ENCODE measurements at regions not wholly inside any gene's neighbourhood (a gene's known extent, or its start where the extent isn't known, plus 50 kb on each side); places are given as distances from the start of the nearest gene placed in this dataset.

DNA sequence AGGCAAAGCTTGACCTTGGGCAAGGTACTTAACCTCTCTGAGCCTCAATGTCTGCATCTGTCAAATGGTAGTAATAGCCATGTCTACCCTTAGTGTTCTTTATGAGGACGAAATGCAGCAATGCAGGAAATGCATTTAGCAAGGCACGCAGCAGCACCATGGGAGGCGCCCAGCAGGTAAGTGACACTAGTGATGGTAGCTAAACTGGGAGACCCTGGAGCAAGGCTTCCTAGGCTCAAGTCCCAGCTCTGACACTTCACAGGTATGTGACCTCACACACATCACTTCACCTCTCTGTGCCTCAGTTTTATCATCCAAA lies 289.0 kb downstream of the RRAGC start:
- no peaks in the 10 kb centered on the region for H3K36me3 ChIP-seq (ENCODE audit: control insufficient read depth, insufficient read depth, low read length)
- TF ChIP-seq, protein P1, sequence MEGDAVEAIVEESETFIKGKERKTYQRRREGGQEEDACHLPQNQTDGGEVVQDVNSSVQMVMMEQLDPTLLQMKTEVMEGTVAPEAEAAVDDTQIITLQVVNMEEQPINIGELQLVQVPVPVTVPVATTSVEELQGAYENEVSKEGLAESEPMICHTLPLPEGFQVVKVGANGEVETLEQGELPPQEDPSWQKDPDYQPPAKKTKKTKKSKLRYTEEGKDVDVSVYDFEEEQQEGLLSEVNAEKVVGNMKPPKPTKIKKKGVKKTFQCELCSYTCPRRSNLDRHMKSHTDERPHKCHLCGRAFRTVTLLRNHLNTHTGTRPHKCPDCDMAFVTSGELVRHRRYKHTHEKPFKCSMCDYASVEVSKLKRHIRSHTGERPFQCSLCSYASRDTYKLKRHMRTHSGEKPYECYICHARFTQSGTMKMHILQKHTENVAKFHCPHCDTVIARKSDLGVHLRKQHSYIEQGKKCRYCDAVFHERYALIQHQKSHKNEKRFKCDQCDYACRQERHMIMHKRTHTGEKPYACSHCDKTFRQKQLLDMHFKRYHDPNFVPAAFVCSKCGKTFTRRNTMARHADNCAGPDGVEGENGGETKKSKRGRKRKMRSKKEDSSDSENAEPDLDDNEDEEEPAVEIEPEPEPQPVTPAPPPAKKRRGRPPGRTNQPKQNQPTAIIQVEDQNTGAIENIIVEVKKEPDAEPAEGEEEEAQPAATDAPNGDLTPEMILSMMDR (IDR thresholded peaks at IDR 0.05; ENCODE audit: insufficient read depth, low read length, severe bottlenecking), result no peak
- FAIRE-seq (no peak), DNase-seq (ENCODE audit: low read depth) (no peak)
- H3K4me3 ChIP-seq (ENCODE audit: low read depth, low read length), result no peak overlapping the region
- H3K27me3 ChIP-seq (ENCODE audit: control insufficient read depth, insufficient read depth, low read length), result peaks cover 2% of the 10 kb centered on the region

DNA sequence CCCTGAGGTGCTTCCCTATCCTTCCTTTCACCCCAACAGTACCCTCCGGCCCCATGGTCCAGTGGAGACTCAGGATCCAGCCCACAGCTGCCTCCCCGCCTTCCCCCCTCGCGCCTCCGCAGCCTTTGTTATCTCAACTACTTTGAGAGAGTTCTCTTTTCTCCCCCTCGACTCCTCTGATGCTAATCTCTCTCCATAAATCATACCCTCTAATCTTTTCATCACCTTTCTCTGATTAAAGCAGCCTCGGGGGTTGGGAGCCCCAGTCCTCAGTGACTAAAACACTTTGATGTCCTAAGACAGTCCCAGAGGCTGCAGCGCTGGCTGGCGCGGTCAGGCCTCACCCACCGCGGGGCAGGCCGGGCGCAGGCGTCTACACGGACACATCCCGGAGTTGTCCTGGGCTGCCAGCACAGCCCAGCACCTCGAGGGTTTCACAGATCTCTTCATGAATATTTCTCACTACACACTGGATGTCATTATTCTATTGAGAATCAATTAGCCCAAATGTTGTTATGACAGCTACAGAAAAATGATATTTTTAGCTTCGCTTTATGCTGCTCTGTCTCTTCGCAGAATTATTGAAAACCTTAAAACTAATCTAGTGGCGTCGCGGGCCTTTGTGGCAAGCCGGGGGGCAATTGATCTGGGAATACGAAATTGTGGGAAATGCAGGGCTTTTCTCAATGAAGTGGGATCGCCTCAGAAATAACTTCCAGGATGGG lies 289.5 kb downstream of the RRAGC start:
- H3K27me3 ChIP-seq (ENCODE audit: control insufficient read depth, insufficient read depth, low read length), result peaks cover 2% of the 10 kb centered on the region
- FAIRE-seq (no peak), DNase-seq (ENCODE audit: low read depth) (no peak)
- no peak overlapping the region for H3K4me3 ChIP-seq (ENCODE audit: low read depth, low read length)
- H3K36me3 ChIP-seq (ENCODE audit: control insufficient read depth, insufficient read depth, low read length), result no peaks in the 10 kb centered on the region
- TF ChIP-seq, protein P1 (IDR thresholded peaks at IDR 0.05; ENCODE audit: insufficient read depth, low read length, severe bottlenecking), result no peak

DNA sequence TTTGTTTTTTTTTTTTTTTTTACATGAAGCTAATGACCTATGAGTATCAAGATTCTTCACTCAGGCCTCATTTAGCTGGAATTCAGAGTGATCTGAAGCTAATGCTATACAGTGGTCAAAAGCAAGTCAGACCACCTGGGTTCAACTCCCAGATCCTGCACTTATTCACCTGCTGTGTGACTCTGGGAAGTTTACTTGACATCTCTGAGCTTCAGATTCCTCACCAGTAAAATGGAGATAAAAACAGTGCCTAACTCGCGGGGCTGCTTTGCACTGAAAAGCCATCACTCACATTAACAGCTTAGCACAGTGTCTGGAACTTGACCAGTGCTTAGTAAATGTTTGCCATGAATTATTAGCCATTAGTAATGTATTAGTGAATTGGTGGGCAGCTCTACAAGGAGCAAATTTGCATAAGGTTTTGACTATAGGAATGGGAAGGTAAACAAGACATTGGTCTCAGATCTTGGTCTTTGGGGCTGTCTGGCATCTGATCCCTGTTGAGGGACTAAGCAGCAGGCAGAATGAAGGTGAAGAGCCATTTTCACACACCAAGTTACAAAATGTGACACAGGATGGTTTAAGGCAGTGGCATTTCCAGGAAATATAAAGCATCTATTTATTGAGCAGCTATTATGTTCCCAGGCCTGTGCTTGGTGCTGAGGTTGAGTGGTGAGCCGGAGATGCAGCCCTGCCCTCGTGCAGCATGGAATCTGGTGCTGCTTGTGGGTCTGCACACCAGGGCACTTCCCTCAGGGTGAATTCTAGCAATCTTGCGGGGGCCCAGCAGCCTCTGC lies 291.3 kb downstream of the RRAGC start:
- no peak for DNase-seq (ENCODE audit: low read depth)
- Histone ChIP-seq H3K27me3 (ENCODE audit: control insufficient read depth, insufficient read depth, low read length) (peaks cover 4% of the 10 kb centered on the region), H3K36me3 (ENCODE audit: control insufficient read depth, insufficient read depth, low read length) (no peaks in the 10 kb centered on the region), H3K4me3 (ENCODE audit: low read depth, low read length) (no peak overlapping the region)
- TF ChIP-seq, protein P1 (IDR thresholded peaks at IDR 0.05; ENCODE audit: insufficient read depth, low read length, severe bottlenecking), result no peak
- peak; percentile 18 for FAIRE-seq

DNA sequence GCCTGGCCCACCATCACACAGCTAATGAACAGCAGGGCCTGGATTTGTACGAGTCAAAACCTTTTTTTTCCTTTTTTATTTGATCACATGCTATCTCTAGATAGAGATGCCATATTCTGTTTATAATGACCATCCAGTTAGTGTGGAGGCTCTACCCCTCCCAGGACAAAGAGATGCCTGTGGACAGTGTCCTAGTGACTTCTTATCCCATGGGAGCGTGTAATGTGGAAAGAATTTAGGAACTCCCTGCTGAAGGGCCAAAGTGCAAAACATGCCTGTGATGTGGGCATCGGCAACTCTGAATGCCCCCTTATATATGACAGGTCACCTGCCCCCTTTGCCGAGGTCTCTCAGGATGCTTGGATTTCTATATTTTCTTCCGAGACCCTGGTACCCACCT lies 292.2 kb downstream of the RRAGC start:
- FAIRE-seq (no peak), DNase-seq (ENCODE audit: low read depth) (no peak)
- Histone ChIP-seq H3K27me3 (ENCODE audit: control insufficient read depth, insufficient read depth, low read length) (peaks cover 4% of the 10 kb centered on the region), H3K36me3 (ENCODE audit: control insufficient read depth, insufficient read depth, low read length) (no peaks in the 10 kb centered on the region), H3K4me3 (ENCODE audit: low read depth, low read length) (no peak overlapping the region)
- TF ChIP-seq, protein P1 (IDR thresholded peaks at IDR 0.05; ENCODE audit: insufficient read depth, low read length, severe bottlenecking), result no peak

DNA sequence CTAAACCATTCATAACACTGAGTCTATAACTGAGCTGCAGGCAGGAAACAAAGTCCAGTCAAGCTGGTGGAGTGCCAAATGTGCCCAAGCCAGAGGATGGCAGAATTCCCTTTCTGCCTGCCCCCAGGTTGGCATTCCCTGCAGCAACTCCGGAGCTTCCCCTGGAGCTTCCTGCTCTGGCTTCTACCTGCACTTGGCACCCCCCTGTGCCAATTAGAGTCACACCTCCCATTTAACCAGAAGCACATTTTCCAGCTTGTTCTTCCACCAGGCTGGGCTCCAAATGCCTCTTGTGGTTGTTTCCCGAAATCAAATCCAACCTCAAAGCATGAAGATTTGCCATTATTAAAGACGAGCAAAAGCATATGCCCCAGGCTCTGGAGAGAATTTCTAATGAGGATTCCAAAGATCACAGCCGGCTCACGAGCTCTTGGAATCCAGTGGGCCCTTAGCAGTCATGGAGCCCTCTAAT lies 294.5 kb downstream of the RRAGC start:
- H3K27me3 ChIP-seq (ENCODE audit: control insufficient read depth, insufficient read depth, low read length), result peaks cover 4% of the 10 kb centered on the region
- FAIRE-seq, result no peak
- DNase-seq (ENCODE audit: low read depth), result no peak
- no peak overlapping the region for H3K4me3 ChIP-seq (ENCODE audit: low read depth, low read length)
- no peaks in the 10 kb centered on the region for H3K36me3 ChIP-seq (ENCODE audit: control insufficient read depth, insufficient read depth, low read length)
- TF ChIP-seq, protein P1 (IDR thresholded peaks at IDR 0.05; ENCODE audit: insufficient read depth, low read length, severe bottlenecking), result no peak
